GM19452 (cell line): ENCODE measurements at regions not wholly inside any gene's neighbourhood (a gene's known extent, or its start where the extent isn't known, plus 50 kb on each side); places are given as distances from the start of the nearest gene placed in this dataset.

Experiments used
- ATAC-seq: cut with Tn5 transposase; IDR thresholded peaks from one replicate; pipeline ENCODE4 v1.9.1; 2021; ENCODE audit not compliant: unreplicated experiment

DNA sequence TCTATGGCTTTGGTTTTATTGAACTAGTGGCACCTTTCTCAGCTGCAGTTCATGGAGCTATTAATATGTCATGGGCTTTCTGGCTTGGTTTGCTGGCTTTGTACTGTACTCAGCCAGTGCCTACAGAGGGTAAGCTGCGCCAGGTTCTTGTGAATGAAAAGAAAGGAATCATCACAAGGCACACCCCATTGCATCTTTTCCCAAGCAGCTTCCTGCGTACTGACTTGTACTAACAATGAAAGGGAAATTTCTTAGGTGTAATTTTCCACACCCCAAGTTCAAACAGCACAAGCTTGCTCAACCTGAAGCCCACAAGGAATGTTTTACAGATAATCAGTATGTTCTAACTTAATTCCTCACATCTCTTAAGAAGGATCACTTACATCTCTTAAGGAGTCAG is 78.0 kb upstream of the TNFSF18 start:
- ATAC-seq: no peak

DNA sequence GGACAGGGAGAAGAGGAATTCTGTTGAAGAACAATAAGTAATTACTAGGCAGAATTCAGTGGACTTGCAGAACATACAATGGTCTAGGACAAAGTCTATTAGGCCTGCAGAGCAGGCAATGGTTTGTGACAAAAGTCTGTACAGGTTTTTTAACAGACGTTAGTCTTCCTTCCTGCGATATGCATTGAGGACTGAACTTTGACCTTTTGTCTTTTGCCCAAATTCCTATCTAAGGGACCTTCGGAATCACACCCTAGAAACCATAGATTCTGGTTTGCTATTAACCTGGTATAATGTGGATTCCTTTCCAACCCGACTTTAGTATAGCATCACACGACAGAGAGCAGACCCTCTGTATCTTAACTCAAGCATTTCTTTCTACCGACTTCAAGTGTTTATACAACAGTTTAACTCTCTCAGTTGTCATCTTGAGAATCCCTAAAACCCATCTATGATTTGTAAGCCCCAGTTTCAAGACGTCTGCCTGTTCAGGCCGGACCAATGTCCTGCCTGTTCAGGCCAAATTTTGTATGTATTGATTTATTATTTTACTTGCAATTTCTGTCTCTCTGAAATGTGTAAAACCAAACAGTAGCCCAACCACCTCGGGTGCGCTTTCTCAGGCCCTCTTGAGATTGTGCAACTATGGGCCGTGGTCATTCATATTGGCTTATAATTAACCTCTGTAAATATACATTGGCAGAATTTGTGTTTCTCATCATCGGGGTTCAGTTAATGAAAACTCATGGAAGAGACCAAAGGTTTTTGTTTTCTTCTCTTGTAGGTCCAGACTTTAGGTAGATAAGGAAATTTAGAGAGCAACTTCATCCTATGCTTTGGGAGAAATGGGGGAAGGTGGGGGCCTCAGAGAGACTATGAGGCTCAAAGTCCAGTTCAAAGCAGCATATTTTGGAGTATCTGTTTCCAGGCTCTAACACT is 76.9 kb upstream of the TNFSF18 start:
- no peak for ATAC-seq

DNA sequence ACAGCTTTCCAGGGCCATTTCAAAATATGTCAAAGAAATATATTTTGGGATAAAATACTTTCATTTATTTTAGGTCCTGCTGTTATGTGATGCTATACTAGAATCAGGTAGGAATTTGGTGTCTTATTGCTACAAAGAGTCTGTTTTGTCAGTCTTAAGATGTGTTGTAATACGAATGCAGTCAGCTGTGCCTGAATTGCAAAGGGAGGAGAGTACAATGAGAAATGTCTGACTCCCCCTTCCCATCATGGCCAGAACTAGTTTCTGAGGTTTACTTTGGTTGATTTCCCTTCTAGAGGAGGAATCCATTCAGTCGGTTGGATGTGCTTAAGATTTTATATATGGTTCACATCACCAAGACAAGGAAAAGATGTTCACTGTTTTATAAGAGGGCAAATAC is 75.7 kb upstream of the TNFSF18 start:
- ATAC-seq: no peak

DNA sequence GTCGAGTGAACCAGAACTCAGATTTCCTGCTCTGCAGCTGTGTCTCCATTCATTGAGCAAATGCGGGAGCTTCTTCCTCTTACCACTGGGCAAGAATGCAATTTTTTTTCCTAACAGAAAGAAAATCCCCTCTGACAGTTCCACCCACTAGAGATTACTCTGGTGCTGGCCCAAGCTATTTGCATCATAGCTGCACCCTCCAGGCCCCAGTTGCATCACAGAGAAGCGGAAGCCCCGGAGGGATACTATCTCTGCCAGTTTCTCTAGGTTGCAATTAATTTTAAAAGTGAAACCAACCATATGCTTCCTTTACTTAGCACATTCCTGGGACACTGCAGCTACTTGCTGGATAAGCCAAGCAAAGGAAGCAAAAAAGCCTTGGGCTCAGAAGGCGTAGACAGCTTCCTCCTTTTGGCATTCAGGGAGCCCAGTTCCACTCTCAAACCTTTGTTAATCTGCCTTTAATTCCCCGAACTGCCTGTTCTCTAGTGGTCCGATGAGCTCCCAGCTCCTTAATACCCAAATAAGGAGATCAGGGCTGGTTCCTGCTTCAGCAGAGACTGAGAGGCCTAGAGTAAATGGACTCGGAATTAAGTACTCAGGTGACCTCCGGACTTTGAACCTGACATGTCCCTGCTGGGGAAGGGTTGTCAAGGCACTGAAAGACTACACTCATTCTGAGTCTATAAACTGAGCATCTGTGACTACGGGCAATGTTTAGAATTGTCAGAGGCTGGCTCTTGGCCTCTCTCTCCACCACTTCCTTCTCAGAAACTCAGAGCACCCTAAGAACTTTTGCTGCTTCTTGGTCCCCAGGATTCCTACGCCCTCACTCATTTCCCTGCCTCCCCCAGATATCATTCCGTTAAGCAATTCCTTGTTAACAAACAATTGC is 72.5 kb upstream of the TNFSF18 start:
- ATAC-seq: no peak

DNA sequence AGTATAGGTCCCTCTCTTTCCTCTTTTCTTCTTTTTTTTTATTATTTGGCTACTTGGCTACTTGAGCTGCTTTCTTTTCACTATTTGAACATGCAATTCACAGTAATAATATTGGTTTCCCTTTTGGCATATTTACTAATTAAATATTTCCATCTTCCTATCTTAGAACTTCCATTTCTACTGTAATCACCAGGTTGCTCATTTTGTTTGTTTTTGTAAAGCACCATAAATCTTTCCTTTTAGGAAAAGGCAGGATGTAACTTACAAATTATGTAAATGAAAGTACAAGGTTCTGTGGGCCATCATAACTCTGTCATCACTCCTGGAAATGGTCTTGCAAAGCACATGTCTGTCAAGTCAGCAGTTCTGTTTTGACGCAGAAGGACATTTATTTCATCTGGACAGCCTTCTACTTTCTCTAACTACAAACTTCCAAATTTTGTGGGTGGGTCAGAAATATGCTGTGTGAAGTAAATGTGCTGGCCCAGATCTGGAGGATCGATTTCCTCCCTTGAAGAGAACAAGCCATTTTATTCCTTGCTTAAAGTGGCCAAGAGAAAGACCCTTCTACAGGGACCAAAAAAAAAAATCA is 71.7 kb upstream of the TNFSF18 start:
- no peak for ATAC-seq

DNA sequence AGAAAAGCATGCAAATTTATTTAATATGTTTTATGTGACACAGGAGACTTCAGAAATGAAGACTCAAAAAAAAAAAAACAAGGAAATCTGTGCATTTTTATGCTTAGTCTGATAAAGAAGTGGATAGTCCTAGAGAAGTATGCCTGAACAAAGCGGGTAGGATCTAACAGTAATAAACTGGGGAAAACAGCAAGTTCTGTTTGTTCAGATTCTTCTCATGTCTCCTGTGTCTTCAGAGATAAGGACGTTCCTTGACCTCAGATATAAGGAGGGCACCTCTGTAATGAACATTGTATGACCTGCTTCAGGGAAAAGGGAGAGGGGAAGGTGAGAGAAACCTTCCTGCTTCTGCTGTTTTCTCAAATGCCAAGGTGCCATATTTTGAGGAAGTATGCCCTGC is 67.7 kb upstream of the TNFSF18 start:
- ATAC-seq: no peak

DNA sequence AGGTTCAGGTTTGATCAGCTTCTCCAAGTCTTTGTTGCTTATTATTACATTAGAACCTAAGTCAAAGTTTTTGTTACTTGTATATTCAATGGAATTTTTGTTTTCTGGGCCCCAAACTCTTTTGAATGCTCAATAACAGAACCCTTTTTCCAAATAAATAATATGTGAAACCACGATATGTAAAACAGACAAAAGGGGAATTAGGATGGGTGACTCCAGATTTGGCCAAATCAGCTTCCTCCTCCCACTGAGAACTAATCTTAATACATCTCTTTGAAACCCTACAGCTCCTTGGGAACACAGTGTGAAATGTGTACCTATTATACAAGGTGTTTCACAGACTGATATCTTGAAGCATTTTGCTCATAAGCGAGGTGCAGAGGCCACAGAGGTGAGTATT is 67.0 kb upstream of the TNFSF18 start:
- no peak for ATAC-seq

DNA sequence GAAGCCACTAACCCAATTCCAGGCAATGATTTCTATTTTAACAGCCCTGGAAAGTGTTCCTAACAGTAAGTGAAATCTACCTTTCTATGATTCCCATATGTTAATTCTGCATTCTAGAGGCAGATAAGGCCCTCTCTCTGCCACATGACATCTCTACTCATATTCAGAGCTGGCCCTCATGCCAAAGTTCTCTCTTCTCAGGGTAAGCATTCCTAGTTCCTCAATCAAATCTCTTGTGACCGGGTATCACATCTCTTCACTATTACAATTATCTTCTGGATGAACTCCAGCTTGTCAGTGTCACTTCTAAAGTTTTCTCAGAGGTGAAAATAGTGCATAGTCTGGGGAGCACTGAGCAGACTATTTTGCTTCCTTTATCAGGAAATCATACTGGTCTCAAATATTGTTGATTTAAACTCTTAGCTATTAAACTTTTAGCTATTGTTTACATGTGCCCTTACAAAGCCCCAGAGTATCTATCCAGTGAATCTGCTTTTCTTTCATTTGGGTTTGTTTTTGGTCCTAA is 66.4 kb upstream of the TNFSF18 start:
- no peak for ATAC-seq

DNA sequence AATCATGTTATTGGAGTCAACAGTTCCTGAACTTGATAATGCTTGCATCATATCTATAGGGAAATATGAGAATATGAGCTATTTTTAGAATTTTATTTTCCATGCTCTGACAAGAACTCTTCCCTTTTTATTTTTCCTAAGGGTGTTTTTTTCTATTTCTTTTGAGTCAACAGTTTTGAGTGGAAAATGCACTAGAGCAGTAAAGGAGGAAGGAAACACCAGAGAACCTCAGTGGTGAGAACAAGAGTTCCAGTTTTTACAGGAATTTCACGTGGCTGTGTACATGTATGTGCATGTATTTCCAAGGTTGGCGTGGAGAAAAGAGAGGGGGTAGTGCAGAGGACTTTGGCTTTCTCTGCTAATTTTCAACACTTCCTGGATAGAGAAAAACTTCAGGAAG is 63.6 kb upstream of the TNFSF18 start:
- no peak for ATAC-seq

DNA sequence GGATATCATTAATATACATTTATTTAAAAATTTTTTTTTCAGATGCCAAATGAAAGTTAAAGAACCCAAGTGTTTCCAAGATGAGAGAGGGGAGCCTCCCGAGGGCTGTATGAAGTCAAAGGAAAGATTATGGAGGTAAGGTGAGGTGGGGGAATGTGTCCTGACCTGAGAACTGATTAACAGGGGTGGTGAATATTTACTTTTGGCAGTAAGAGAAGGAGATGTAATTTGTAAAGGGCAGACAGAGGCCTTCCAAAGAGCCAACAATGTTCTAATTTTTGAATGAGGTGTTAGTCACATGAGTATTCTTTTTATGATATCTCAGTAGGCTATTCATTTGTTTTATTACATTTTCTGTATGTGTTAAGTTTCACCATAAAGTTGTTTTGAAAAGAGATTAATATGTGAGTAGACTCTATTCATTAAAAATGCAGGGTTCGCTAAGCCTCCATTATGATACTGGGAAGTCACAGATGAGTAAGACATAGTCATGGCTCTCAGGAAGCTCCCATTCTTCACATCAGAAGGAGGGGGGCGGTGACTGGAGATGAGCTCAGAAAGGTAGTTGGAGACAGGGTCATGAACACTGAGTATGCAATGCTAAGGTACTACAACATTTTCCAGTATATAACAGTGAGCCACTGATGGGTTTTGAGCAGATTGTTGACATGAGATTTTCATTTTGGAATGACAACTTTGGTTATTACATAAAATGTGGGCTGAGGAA is 62.4 kb upstream of the TNFSF18 start:
- no peak for ATAC-seq

DNA sequence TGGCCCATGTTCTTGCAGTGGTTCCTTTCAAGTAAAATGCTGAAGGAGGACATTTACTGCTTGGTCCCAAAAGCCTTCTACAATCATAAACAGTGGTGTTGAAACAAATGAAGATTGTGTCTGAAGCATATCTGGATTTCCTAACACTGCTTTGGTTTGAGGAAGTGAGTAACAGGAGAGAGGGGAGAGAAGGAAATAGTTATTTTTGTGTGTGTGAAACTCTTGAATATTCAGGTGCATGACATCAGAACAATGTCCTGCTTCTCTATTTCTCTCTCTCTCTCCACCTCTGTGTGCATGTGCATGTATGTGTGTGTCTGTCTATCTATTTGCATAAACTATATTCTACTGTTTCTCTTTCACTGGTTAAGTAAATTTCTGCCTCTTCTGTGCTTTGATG is 61.4 kb upstream of the TNFSF18 start:
- ATAC-seq: peak; percentile 91

DNA sequence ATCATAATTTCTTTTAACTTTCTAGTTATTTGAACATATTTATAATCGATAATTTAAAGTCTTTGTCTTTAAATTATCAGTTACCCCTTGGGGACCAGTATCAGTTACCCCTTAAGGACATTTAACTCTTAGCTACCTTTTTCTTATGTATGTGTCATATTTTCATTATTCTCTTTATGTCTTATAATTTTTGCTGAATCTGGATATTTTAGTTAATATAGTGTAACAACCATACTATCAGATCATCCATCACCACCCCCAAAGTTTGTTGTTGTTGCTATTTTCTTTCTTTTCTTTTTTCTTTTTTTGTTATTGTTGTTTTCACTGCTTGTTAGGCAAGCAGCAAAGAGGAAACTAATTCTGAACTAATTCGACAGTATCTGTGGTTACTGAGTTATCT is 57.0 kb upstream of the TNFSF18 start:
- no peak for ATAC-seq

DNA sequence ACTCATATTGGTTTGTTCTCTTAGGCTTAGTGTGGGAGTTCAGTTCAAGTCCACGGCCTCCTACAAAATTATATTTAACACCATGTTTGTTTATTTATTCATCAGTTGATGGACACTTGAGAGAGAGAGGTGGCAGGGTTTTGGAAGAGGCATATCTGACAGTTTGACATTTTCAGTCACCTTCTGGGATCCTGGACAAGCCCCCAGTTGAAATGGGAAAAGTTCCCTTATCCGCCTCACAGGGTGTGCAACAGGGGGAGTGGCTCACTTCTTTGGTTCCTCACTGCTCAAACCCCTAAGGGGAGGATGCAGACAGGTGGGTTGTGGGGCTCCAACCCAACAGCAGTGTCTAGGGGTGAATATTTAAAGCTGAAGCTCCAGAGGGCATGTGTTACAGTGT is 52.3 kb upstream of the TNFSF18 start:
- no peak for ATAC-seq

DNA sequence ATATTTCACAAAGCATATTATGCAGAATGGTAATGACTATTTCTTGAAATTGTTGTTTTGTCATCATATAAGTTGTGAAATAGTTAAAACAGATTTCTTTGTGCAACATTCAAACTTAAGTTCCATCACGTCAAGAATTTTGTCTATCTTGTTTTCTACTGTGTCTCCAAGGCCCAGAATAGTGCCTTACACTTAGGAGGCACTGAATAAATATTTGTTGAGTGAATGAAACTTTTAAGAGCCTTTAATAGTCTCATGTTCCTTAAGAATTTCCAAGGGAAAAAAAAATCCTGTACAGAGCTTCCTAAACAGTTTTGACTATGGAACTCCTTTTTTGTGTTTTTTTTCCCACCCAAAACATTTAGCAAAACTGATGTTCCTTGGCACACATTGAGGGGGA is 50.8 kb upstream of the TNFSF18 start:
- ATAC-seq: no peak

DNA sequence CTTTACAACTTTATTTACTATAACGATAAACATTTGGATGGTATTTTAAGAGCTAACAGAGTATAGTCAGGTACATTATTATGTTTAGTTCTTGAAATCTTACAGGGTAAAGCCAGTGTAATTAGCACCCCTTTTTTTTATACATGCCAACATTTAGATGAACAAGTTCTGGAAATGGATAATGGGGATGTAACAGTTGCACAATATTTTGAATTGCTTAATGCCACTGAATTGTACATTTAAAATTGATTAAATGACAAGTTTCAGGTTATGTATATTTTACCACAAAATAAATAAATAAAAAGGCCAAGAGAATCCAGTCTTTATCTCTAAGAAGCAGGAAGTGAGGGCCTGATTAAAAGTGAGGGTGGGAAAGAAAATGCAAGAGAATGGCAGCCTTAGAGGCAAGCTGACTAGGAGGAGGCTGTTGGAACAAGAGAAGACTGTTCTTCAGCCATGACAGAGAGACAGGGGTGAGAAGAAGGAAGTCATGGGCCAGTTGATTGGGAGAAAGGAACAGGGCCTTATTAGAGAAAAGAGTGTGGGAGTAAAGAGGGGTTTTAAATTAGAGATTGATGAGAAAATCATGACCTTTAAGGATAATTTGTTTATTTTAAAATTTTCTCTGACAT is 49.9 kb upstream of the TNFSF18 start:
- no peak for ATAC-seq
